IMR-90 (cell line): ENCODE measurements at regions not wholly inside any gene's neighbourhood (a gene's known extent, or its start where the extent isn't known, plus 50 kb on each side); places are given as distances from the start of the nearest gene placed in this dataset.

Source experiments
- ATAC-seq: fragments of 200-7000 bp; cut with Tn5 transposase; 2 replicates; pipeline ENCODE4 v1.9.1; 2020; ENCODE audit warnings: low read depth, mild to moderate bottlenecking, moderate library complexity
- BruUV-seq: library from RNA; stranded (reverse); fragments of 400-500 nt; replicated peaks from 2 replicates; lab custom pipeline; 2021; lab: Mats Ljungman, UMichigan
- CTCF ChIA-PET: fragments of 300-600 bp; formaldehyde crosslinking; extraction: SDS; loops from one replicate; lab custom pipeline; 2021; ENCODE audit warnings: antibody characterized with exemption; lab: Yijun Ruan, JAX
- POLR2A ChIA-PET: fragments of 300-600 bp; sonication (Branson Sonifier 250); formaldehyde crosslinking; loops from one replicate; lab custom pipeline; 2022; ENCODE audit warnings: antibody characterized with exemption; ENCODE audit not compliant: unreplicated experiment; lab: Charles Lee
- DNase-seq: peaks from one replicate; pipeline ENCODE4 v3.0.0; 2013
- H2AFZ ChIP-seq: replicated peaks from 2 replicates; pipeline ENCODE3; 2013; ENCODE audit warnings: low read length, mild to moderate bottlenecking; ENCODE audit not compliant: poor library complexity
- H2AK5ac ChIP-seq: 2 replicates; pipeline ENCODE4 v1.6.1; 2013; ENCODE audit warnings: low read depth, low read length, inconsistent platforms
- H2AK9ac ChIP-seq: replicated peaks from 2 replicates; pipeline ENCODE3; 2013; ENCODE audit warnings: mild to moderate bottlenecking, low read depth, low read length, moderate library complexity; ENCODE audit not compliant: poor library complexity
- H2BK120ac ChIP-seq: 2 replicates; pipeline ENCODE4 v1.6.1; 2013; ENCODE audit warnings: low read depth, low read length, inconsistent platforms
- H2BK15ac ChIP-seq: 3 replicates; pipeline ENCODE4 v1.6.1; 2013; ENCODE audit warnings: low read depth, low read length, inconsistent platforms
- H2BK20ac ChIP-seq: 2 replicates; pipeline ENCODE4 v1.6.1; 2013; ENCODE audit warnings: low read depth, mild to moderate bottlenecking, inconsistent platforms, low read length, moderate library complexity
- H2BK5ac ChIP-seq: 2 replicates; pipeline ENCODE4 v1.6.1; 2013; ENCODE audit warnings: mild to moderate bottlenecking, low read depth, low read length, inconsistent platforms; ENCODE audit not compliant: poor library complexity, severe bottlenecking
- H3K14ac ChIP-seq: replicated peaks from 2 replicates; pipeline ENCODE4 v1.6.1; 2013; ENCODE audit warnings: low read depth, low read length, inconsistent platforms
- H3K18ac ChIP-seq: 2 replicates; pipeline ENCODE4 v1.6.1; 2013; ENCODE audit warnings: low read depth, low read length, control low read depth
- H3K23ac ChIP-seq: 2 replicates; pipeline ENCODE4 v1.6.1; 2013; ENCODE audit warnings: low read depth, low read length, inconsistent platforms
- H3K27ac ChIP-seq: 2 replicates; pipeline ENCODE4 v1.5.1; 2013; ENCODE audit warnings: mild to moderate bottlenecking, control low read depth, low read length; ENCODE audit not compliant: insufficient read depth
- H3K27me3 ChIP-seq: 2 replicates; pipeline ENCODE4 v1.6.1; 2013; ENCODE audit warnings: low read length; ENCODE audit not compliant: control insufficient read depth, insufficient read depth
- H3K36me3 ChIP-seq: 2 replicates; pipeline ENCODE4 v1.6.1; 2013; ENCODE audit warnings: low read length, mixed read lengths; ENCODE audit not compliant: control insufficient read depth, insufficient read depth
- H3K4ac ChIP-seq: 2 replicates; pipeline ENCODE4 v1.6.1; 2013; ENCODE audit warnings: low read depth, low read length, inconsistent platforms
- H3K4me1 ChIP-seq: 2 replicates; pipeline ENCODE4 v1.6.1; 2013; ENCODE audit warnings: low read length, mixed read lengths; ENCODE audit not compliant: control insufficient read depth, insufficient read depth
- H3K4me2 ChIP-seq: 2 replicates; pipeline ENCODE4 v1.6.1; 2013; ENCODE audit warnings: low read depth, mild to moderate bottlenecking, control low read depth, low read length, moderate library complexity
- H3K4me3 ChIP-seq: 2 replicates; pipeline ENCODE4 v1.5.1; 2013; ENCODE audit warnings: low read depth, mild to moderate bottlenecking, control low read depth, low read length, moderate library complexity; ENCODE audit not compliant: insufficient read depth
- H3K56ac ChIP-seq: 2 replicates; pipeline ENCODE4 v1.6.1; 2013; ENCODE audit warnings: low read length, inconsistent platforms; ENCODE audit not compliant: insufficient read depth; ENCODE audit errors: extremely low read depth
- H3K79me1 ChIP-seq, 2 experiments: 2 replicates each; pipeline ENCODE4 v1.6.1; 2013; ENCODE audit warnings: low read length in 2 of 2, inconsistent platforms in 1 of 2, low read depth in 1 of 2
- H3K9ac ChIP-seq: 2 replicates; pipeline ENCODE4 v1.6.1; 2013; ENCODE audit warnings: low read depth, low read length, control low read depth
- H3K9me1 ChIP-seq: 2 replicates; pipeline ENCODE4 v1.6.1; 2013; ENCODE audit warnings: low read length, inconsistent platforms; ENCODE audit not compliant: insufficient read depth
- H3K9me3 ChIP-seq: 2 replicates; pipeline ENCODE4 v1.6.1; 2013; ENCODE audit warnings: low read length; ENCODE audit not compliant: control insufficient read depth, insufficient read depth
- H4K20me1 ChIP-seq: 2 replicates; pipeline ENCODE4 v1.6.1; 2013; ENCODE audit warnings: low read length, inconsistent platforms; ENCODE audit not compliant: insufficient read depth
- H4K5ac ChIP-seq: 2 replicates; pipeline ENCODE4 v1.6.1; 2013; ENCODE audit warnings: mild to moderate bottlenecking, low read depth, low read length, control low read depth
- H4K8ac ChIP-seq, 2 experiments: 2 replicates each; pipeline ENCODE4 v1.6.1; 2013; ENCODE audit warnings: low read depth in 2 of 2, low read length in 2 of 2, control low read depth in 1 of 2, inconsistent platforms in 1 of 2
- H4K91ac ChIP-seq: 2 replicates; pipeline ENCODE4 v1.6.1; 2013; ENCODE audit warnings: low read depth, low read length, inconsistent platforms; ENCODE audit not compliant: insufficient read depth
- BHLHE40 ChIP-seq: fragments of 150-350 bp; IDR thresholded peaks from 2 replicates; pipeline ENCODE4 v1.6.1; 2016; ENCODE audit warnings: mild to moderate bottlenecking, low read depth, low read length
- CEBPB ChIP-seq: IDR thresholded peaks from 2 replicates; pipeline ENCODE4 v1.6.1; 2012; ENCODE audit warnings: low read depth, low read length, improper control_type of control experiment
- FOS ChIP-seq: fragments of 150-350 bp; IDR thresholded peaks from 2 replicates; pipeline ENCODE4 v1.6.1; 2016; ENCODE audit warnings: low read depth, low read length
- MAFK ChIP-seq: IDR thresholded peaks from 2 replicates; pipeline ENCODE4 v1.6.1; 2012; ENCODE audit warnings: low read depth, low read length, improper control_type of control experiment
- MAZ ChIP-seq: IDR thresholded peaks from 2 replicates; pipeline ENCODE4 v1.6.1; 2012; ENCODE audit warnings: low read depth, mild to moderate bottlenecking, low read length, improper control_type of control experiment, moderate library complexity, borderline replicate concordance
- MXI1 ChIP-seq: IDR thresholded peaks from 2 replicates; pipeline ENCODE4 v1.6.1; 2012; ENCODE audit warnings: low read depth, mild to moderate bottlenecking, low read length, moderate library complexity, borderline replicate concordance
- POLR2A ChIP-seq: IDR thresholded peaks from 2 replicates; pipeline ENCODE4 v1.6.1; 2012; ENCODE audit warnings: mild to moderate bottlenecking, low read depth, low read length
- RAD21 ChIP-seq: IDR thresholded peaks from 2 replicates; pipeline ENCODE4 v1.6.1; 2012; ENCODE audit warnings: low read length, improper control_type of control experiment
- RCOR1 ChIP-seq: IDR thresholded peaks from 2 replicates; pipeline ENCODE4 v1.6.1; 2012; ENCODE audit warnings: mild to moderate bottlenecking, low read length, improper control_type of control experiment; ENCODE audit not compliant: insufficient replicate concordance
- RFX5 ChIP-seq: IDR thresholded peaks from 2 replicates; pipeline ENCODE4 v1.8.0; 2012; ENCODE audit warnings: low read depth, mild to moderate bottlenecking, low read length, moderate library complexity
- WGBS, 2 experiments: methylation state at CpG; one replicate each; pipeline versions ENCODE4 v1.1.5 to v1.1.7; 2013; ENCODE audit warnings: missing lambda C conversion rate in 2 of 2; ENCODE audit not compliant: insufficient read length in 1 of 2; ENCODE audit errors: extremely low coverage in 2 of 2; 5-methylcytosine and 5-hydroxymethylcytosine counted together
- dilution Hi-C: fragments of 300-500 bp; cut with HindIII; formaldehyde crosslinking; loops from one replicate; pipeline ENCODE4 v1.14.3; 2018; ENCODE audit warnings: low sequenced_read_pairs; ENCODE audit not compliant: unreplicated experiment
- in situ Hi-C: fragments of 300-500 bp; cut with MboI; formaldehyde crosslinking; loops from 3 replicates; pipeline ENCODE4 v1.14.3; 2019; ENCODE audit warnings: low sequenced_read_pairs, inconsistent platforms, mixed read lengths
- intact Hi-C: fragments of 100-400 bp; cut with micrococcal nuclease; formaldehyde crosslinking; loops from 2 replicates; pipeline ENCODE4 v1.10.0; 2022
- TF ChIP-seq, protein P1 (sequence below): fragments of 150-350 bp; IDR thresholded peaks from 2 replicates; pipeline ENCODE4 v1.6.1; 2016; ENCODE audit warnings: low read depth, mild to moderate bottlenecking, low read length, moderate library complexity, borderline replicate concordance
- TF ChIP-seq, protein P2 (sequence below): conservative IDR thresholded peaks from 2 replicates; pipeline ENCODE4 v1.5.1; 2012; ENCODE audit warnings: mild to moderate bottlenecking, low read depth, low read length, improper control_type of control experiment

DNA sequence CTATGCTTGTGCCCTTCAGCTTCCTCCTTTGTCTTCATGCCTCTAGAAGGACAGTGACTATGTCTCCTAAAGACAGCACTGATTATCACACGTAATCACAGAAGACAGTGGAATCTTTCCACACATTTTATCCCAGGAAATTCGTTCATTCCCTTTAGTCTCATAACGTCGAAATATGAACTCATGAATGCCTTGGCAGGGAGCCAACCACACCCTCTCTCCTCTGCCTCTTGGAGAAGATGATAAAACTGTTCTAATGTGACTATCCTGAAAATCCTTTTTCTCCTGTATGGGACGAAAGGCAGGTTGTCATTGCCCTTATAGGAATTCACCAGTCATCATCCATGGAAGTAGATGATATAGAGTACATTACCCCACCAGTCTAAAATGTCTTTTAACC lies 726.6 kb upstream of the FANCL start:
- H3K56ac ChIP-seq, result no peak overlapping the region
- DNase-seq (no peak), ATAC-seq (no peak)
- CTCF ChIA-PET, result interaction anchor here (1.0 kb wide), 1 partner anchor 1614 kb away, joined by 3 read pairs; no protein-coding TSS in a partner anchor
- H2BK20ac ChIP-seq, result no peak overlapping the region
- H2BK15ac ChIP-seq, result no peak overlapping the region
- in situ Hi-C loops, result no loop called here
- no peak overlapping the region for H2AFZ ChIP-seq
- H3K9me1 ChIP-seq, result no peaks in the 10 kb centered on the region
- H2BK120ac ChIP-seq, result no peak overlapping the region
- no peaks in the 10 kb centered on the region for H3K4me1 ChIP-seq
- TF ChIP-seq, protein P1, sequence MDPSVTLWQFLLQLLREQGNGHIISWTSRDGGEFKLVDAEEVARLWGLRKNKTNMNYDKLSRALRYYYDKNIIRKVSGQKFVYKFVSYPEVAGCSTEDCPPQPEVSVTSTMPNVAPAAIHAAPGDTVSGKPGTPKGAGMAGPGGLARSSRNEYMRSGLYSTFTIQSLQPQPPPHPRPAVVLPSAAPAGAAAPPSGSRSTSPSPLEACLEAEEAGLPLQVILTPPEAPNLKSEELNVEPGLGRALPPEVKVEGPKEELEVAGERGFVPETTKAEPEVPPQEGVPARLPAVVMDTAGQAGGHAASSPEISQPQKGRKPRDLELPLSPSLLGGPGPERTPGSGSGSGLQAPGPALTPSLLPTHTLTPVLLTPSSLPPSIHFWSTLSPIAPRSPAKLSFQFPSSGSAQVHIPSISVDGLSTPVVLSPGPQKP, result no peak
- TF ChIP-seq MAFK, result no peak
- no peak for TF ChIP-seq MAZ
- TF ChIP-seq RFX5, result no peak
- no peak for TF ChIP-seq RAD21
- TF ChIP-seq RCOR1, result no peak
- TF ChIP-seq POLR2A, result no peak
- no peak for TF ChIP-seq FOS
- TF ChIP-seq BHLHE40, result no peak
- TF ChIP-seq, protein P2, sequence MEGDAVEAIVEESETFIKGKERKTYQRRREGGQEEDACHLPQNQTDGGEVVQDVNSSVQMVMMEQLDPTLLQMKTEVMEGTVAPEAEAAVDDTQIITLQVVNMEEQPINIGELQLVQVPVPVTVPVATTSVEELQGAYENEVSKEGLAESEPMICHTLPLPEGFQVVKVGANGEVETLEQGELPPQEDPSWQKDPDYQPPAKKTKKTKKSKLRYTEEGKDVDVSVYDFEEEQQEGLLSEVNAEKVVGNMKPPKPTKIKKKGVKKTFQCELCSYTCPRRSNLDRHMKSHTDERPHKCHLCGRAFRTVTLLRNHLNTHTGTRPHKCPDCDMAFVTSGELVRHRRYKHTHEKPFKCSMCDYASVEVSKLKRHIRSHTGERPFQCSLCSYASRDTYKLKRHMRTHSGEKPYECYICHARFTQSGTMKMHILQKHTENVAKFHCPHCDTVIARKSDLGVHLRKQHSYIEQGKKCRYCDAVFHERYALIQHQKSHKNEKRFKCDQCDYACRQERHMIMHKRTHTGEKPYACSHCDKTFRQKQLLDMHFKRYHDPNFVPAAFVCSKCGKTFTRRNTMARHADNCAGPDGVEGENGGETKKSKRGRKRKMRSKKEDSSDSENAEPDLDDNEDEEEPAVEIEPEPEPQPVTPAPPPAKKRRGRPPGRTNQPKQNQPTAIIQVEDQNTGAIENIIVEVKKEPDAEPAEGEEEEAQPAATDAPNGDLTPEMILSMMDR, result no peak
- no peak for TF ChIP-seq MXI1
- no peak for TF ChIP-seq CEBPB
- BruUV-seq, result no TSS peak
- H3K36me3 ChIP-seq, result no peaks in the 10 kb centered on the region
- H2AK5ac ChIP-seq, result no peak overlapping the region
- H2BK5ac ChIP-seq, result no peak overlapping the region
- H3K23ac ChIP-seq, result no peak overlapping the region
- POLR2A ChIA-PET, result no interaction called here
- no peak overlapping the region for H3K4me2 ChIP-seq
- H4K5ac ChIP-seq, result no peak overlapping the region
- H3K9me3 ChIP-seq, result no peaks in the 10 kb centered on the region
- no CpG with 5 or more reads among the region's 5 CpGs for WGBS, 2 experiments
- H3K9ac ChIP-seq, result no peak overlapping the region
- H3K27me3 ChIP-seq, result no peaks in the 10 kb centered on the region
- no peak overlapping the region for H4K91ac ChIP-seq
- H3K4ac ChIP-seq, result no peak overlapping the region
- no peak overlapping the region for H3K4me3 ChIP-seq
- H2AK9ac ChIP-seq, result no peak overlapping the region
- H3K18ac ChIP-seq, result no peak overlapping the region
- intact Hi-C loops, result no loop called here
- no peak overlapping the region for H3K27ac ChIP-seq
- no peak overlapping the region for H4K8ac ChIP-seq
- H3K14ac ChIP-seq, result no peak overlapping the region
- H3K79me1 ChIP-seq, result no peaks in the 10 kb centered on the region
- dilution Hi-C loops, result no loop called here
- no peaks in the 10 kb centered on the region for H4K20me1 ChIP-seq
